SK-N-SH (cell line): ENCODE measurements at regions not wholly inside any gene's neighbourhood (a gene's known extent, or its start where the extent isn't known, plus 50 kb on each side); places are given as distances from the start of the nearest gene placed in this dataset.

ENCODE experiments used
- CTCF ChIP-seq: fragments of 200-600 bp; sonication (generic); IDR thresholded peaks from 2 replicates; pipeline ENCODE4 v1.6.1; 2017; ENCODE audit warnings: antibody characterized with exemption, mild to moderate bottlenecking, moderate library complexity
- TAF1 ChIP-seq: IDR thresholded peaks from 2 replicates; pipeline ENCODE4 v1.6.1; 2012; ENCODE audit warnings: low read depth, mild to moderate bottlenecking, low read length, moderate library complexity, borderline replicate concordance
- TF ChIP-seq, protein P1 (sequence below): IDR thresholded peaks from 2 replicates; pipeline ENCODE4 v1.6.1; 2012; ENCODE audit warnings: mild to moderate bottlenecking, low read depth, low read length, moderate library complexity

- no peak for TF ChIP-seq CTCF
- TF ChIP-seq, protein P1, sequence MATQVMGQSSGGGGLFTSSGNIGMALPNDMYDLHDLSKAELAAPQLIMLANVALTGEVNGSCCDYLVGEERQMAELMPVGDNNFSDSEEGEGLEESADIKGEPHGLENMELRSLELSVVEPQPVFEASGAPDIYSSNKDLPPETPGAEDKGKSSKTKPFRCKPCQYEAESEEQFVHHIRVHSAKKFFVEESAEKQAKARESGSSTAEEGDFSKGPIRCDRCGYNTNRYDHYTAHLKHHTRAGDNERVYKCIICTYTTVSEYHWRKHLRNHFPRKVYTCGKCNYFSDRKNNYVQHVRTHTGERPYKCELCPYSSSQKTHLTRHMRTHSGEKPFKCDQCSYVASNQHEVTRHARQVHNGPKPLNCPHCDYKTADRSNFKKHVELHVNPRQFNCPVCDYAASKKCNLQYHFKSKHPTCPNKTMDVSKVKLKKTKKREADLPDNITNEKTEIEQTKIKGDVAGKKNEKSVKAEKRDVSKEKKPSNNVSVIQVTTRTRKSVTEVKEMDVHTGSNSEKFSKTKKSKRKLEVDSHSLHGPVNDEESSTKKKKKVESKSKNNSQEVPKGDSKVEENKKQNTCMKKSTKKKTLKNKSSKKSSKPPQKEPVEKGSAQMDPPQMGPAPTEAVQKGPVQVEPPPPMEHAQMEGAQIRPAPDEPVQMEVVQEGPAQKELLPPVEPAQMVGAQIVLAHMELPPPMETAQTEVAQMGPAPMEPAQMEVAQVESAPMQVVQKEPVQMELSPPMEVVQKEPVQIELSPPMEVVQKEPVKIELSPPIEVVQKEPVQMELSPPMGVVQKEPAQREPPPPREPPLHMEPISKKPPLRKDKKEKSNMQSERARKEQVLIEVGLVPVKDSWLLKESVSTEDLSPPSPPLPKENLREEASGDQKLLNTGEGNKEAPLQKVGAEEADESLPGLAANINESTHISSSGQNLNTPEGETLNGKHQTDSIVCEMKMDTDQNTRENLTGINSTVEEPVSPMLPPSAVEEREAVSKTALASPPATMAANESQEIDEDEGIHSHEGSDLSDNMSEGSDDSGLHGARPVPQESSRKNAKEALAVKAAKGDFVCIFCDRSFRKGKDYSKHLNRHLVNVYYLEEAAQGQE, result no peak
- TF ChIP-seq TAF1, result no peak
These were observed 546.9 kb upstream of the API5 start for GRCh38 chr11:42764936-42765335.
